ENCODE measurements at regions not wholly inside any gene's neighbourhood (a gene's known extent, or its start where the extent isn't known, plus 50 kb on each side); places are given as distances from the start of the nearest gene placed in this dataset.

DNA sequence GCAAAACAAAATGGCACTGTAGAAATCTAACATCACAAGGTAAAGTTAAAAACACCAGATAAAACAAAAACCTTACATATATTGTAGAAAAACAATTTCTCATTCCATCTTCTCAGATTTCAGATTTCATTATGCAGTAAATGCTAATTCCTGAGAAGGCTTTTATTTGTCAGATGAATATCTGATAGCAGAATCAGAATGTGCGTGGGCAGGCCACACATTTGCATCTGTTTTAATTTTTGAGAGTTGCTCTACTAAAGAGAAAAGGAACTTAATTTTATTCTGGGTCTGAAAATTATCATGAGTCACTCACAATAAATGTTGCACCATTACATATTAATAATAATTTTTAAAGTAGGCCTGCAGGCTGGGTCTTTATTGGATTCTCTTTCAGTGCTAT, 329.3 kb upstream of the SPTLC3 start:
- Histone ChIP-seq H3K27ac (ENCODE audit: low read depth in 1 of 2, low read length in 2 of 2) (no peak overlapping the region), H3K79me2 (ENCODE audit: insufficient read depth, low read length) (no peaks in the 10 kb centered on the region), H3K4me1 (ENCODE audit: control insufficient read depth in 1 of 2, insufficient read depth in 2 of 2, low read length in 2 of 2) (no peaks in the 10 kb centered on the region), H3K9me3 (replicated peaks in 1 of 2; ENCODE audit: control insufficient read depth in 1 of 2, insufficient read depth in 1 of 2, low read length in 2 of 2) (no peaks in the 10 kb centered on the region), H3K4me2 (replicated peaks; ENCODE audit: extremely low read depth, low read length, poor library complexity, severe bottlenecking) (no peak overlapping the region), H4K20me1 (ENCODE audit: insufficient read depth, low read length) (no peaks in the 10 kb centered on the region), H3K27me3 (ENCODE audit: control insufficient read depth in 2 of 2, insufficient read depth in 2 of 2, low read length in 2 of 2) (no peaks in the 10 kb centered on the region), H3K9ac (ENCODE audit: insufficient read depth, low read length, poor library complexity, severe bottlenecking) (no peak overlapping the region), H2AFZ (ENCODE audit: insufficient read depth, low read depth, low read length, poor library complexity, severe bottlenecking) (no peak overlapping the region), H3K36me3 (replicated peaks in 1 of 2; ENCODE audit: control insufficient read depth in 1 of 2, insufficient read depth in 2 of 2, low read length in 2 of 2) (no peaks in the 10 kb centered on the region), H3K4me3 (replicated peaks in 1 of 3; ENCODE audit: low read depth in 2 of 3, low read length in 3 of 3) (no peak overlapping the region)
- WGBS (ENCODE audit: insufficient coverage) = no CpG with 5 or more reads among the region's 1 CpG
- TF ChIP-seq, protein P1, sequence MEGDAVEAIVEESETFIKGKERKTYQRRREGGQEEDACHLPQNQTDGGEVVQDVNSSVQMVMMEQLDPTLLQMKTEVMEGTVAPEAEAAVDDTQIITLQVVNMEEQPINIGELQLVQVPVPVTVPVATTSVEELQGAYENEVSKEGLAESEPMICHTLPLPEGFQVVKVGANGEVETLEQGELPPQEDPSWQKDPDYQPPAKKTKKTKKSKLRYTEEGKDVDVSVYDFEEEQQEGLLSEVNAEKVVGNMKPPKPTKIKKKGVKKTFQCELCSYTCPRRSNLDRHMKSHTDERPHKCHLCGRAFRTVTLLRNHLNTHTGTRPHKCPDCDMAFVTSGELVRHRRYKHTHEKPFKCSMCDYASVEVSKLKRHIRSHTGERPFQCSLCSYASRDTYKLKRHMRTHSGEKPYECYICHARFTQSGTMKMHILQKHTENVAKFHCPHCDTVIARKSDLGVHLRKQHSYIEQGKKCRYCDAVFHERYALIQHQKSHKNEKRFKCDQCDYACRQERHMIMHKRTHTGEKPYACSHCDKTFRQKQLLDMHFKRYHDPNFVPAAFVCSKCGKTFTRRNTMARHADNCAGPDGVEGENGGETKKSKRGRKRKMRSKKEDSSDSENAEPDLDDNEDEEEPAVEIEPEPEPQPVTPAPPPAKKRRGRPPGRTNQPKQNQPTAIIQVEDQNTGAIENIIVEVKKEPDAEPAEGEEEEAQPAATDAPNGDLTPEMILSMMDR (IDR thresholded peaks at IDR 0.05) = no peak
- H3K36me3 Mint-ChIP-seq = no peaks in the 10 kb centered on the region
- no peak for DNase-seq
- no peaks in the 10 kb centered on the region for H3K4me1 Mint-ChIP-seq
- peaks cover 0 to 7% (median 2%) of the 10 kb centered on the region in 7 donors for H3K9me3 Mint-ChIP-seq
- intact Hi-C loops (cut with micrococcal nuclease) = no loop called here
- no peak overlapping the region for H3K4me3 Mint-ChIP-seq
- no peaks in the 10 kb centered on the region for H3K27me3 Mint-ChIP-seq (ENCODE audit: low read depth in 3 of 3)
- H3K27ac Mint-ChIP-seq = no peak overlapping the region

GRCh38 chr20:12682613-12683012, 326.2 kb upstream of the SPTLC3 start:
- Mint-ChIP-seq H3K4me1 (no peaks in the 10 kb centered on the region), H3K4me3 (no peak overlapping the region), H3K36me3 (no peaks in the 10 kb centered on the region), H3K27ac (no peak overlapping the region), H3K9me3 (peaks cover 0 to 8% (median 0%) of the 10 kb centered on the region in 7 donors), H3K27me3 (ENCODE audit: low read depth in 3 of 3) (no peaks in the 10 kb centered on the region)
- TF ChIP-seq, protein P1 (IDR thresholded peaks at IDR 0.05) = no peak
- intact Hi-C loops (cut with micrococcal nuclease) = no loop called here
- Histone ChIP-seq H3K79me2 (ENCODE audit: insufficient read depth, low read length) (no peaks in the 10 kb centered on the region), H2AFZ (ENCODE audit: insufficient read depth, low read depth, low read length, poor library complexity, severe bottlenecking) (no peak overlapping the region), H3K36me3 (replicated peaks in 1 of 2; ENCODE audit: control insufficient read depth in 1 of 2, insufficient read depth in 2 of 2, low read length in 2 of 2) (no peaks in the 10 kb centered on the region), H3K27ac (ENCODE audit: low read depth in 1 of 2, low read length in 2 of 2) (no peak overlapping the region), H4K20me1 (ENCODE audit: insufficient read depth, low read length) (no peaks in the 10 kb centered on the region), H3K27me3 (ENCODE audit: control insufficient read depth in 2 of 2, insufficient read depth in 2 of 2, low read length in 2 of 2) (no peaks in the 10 kb centered on the region), H3K4me1 (ENCODE audit: control insufficient read depth in 1 of 2, insufficient read depth in 2 of 2, low read length in 2 of 2) (no peaks in the 10 kb centered on the region), H3K4me3 (replicated peaks in 1 of 3; ENCODE audit: low read depth in 2 of 3, low read length in 3 of 3) (no peak overlapping the region), H3K4me2 (replicated peaks; ENCODE audit: extremely low read depth, low read length, poor library complexity, severe bottlenecking) (no peak overlapping the region), H3K9ac (ENCODE audit: insufficient read depth, low read length, poor library complexity, severe bottlenecking) (no peak overlapping the region), H3K9me3 (replicated peaks in 1 of 2; ENCODE audit: control insufficient read depth in 1 of 2, insufficient read depth in 1 of 2, low read length in 2 of 2) (no peaks in the 10 kb centered on the region)
- no peak for DNase-seq

Measured in CD14-positive monocyte (primary cell).